Mesendoderm (in vitro differentiated cells): ENCODE measurements at regions not wholly inside any gene's neighbourhood (a gene's known extent, or its start where the extent isn't known, plus 50 kb on each side); places are given as distances from the start of the nearest gene placed in this dataset.

ENCODE experiments used
- DNase-seq: peaks from one replicate; pipeline ENCODE4 v3.0.0; 2013
- H2AK5ac ChIP-seq: 2 replicates; pipeline ENCODE4 v1.6.1; 2013; ENCODE audit warnings: low read length, inconsistent platforms
- H2BK120ac ChIP-seq: 2 replicates; pipeline ENCODE4 v1.6.1; 2013; ENCODE audit warnings: low read depth, mild to moderate bottlenecking, low read length, moderate library complexity, mixed read lengths
- H2BK15ac ChIP-seq: replicated peaks from 2 replicates; pipeline ENCODE4 v1.6.1; 2013; ENCODE audit warnings: low read depth, mild to moderate bottlenecking, moderate library complexity
- H2BK5ac ChIP-seq: 2 replicates; pipeline ENCODE4 v1.6.1; 2013; ENCODE audit warnings: low read length, inconsistent platforms
- H3K18ac ChIP-seq: 2 replicates; pipeline ENCODE4 v1.6.1; 2013; ENCODE audit warnings: mild to moderate bottlenecking, low read length, mixed read lengths
- H3K23ac ChIP-seq: one replicate; pipeline ENCODE4 v1.6.1; 2013; ENCODE audit warnings: low read length
- H3K27ac ChIP-seq: 2 replicates; pipeline ENCODE4 v1.5.1; 2013; ENCODE audit warnings: low read depth, mild to moderate bottlenecking, inconsistent platforms, low read length, moderate library complexity
- H3K27me3 ChIP-seq: 2 replicates; pipeline ENCODE4 v1.6.1; 2013; ENCODE audit warnings: low read length, control low read depth, mild to moderate bottlenecking, inconsistent platforms; ENCODE audit not compliant: insufficient read depth, poor library complexity
- H3K36me3 ChIP-seq: 2 replicates; pipeline ENCODE4 v1.6.1; 2013; ENCODE audit warnings: low read length, inconsistent platforms; ENCODE audit not compliant: control insufficient read depth, insufficient read depth
- H3K4ac ChIP-seq: one replicate; pipeline ENCODE4 v1.6.1; 2013; ENCODE audit warnings: low read depth, mild to moderate bottlenecking, low read length, moderate library complexity
- H3K4me1 ChIP-seq: 2 replicates; pipeline ENCODE4 v1.6.1; 2013; ENCODE audit warnings: low read depth, low read length, inconsistent platforms; ENCODE audit not compliant: control insufficient read depth
- H3K4me2 ChIP-seq: 2 replicates; pipeline ENCODE4 v1.6.1; 2013; ENCODE audit warnings: low read length
- H3K4me3 ChIP-seq: 2 replicates; pipeline ENCODE4 v1.5.1; 2013; ENCODE audit warnings: mild to moderate bottlenecking, low read length
- H3K56ac ChIP-seq: one replicate; pipeline ENCODE4 v1.6.1; 2013; ENCODE audit warnings: low read length
- H3K79me1 ChIP-seq: 2 replicates; pipeline ENCODE4 v1.6.1; 2013; ENCODE audit warnings: low read length, inconsistent platforms
- H3K79me2 ChIP-seq: 2 replicates; pipeline ENCODE4 v1.6.1; 2013; ENCODE audit warnings: mild to moderate bottlenecking, low read length; ENCODE audit not compliant: control insufficient read depth, insufficient read depth
- H3K9ac ChIP-seq: 2 replicates; pipeline ENCODE4 v1.6.1; 2013; ENCODE audit warnings: low read length, inconsistent platforms
- H4K5ac ChIP-seq: one replicate; pipeline ENCODE4 v1.6.1; 2013; ENCODE audit warnings: low read length
- H4K8ac ChIP-seq: one replicate; pipeline ENCODE4 v1.6.1; 2013; ENCODE audit warnings: low read depth, mild to moderate bottlenecking, control low read depth, low read length, moderate library complexity
- WGBS: extraction: QIAGEN DNeasy Blood & Tissue Kit; methylation state at CpG from one replicate; pipeline ENCODE4 v1.1.7; 2013; ENCODE audit warnings: low lambda C conversion rate, missing lambda C conversion rate; ENCODE audit not compliant: insufficient coverage; ENCODE audit errors: extremely low coverage; 5-methylcytosine and 5-hydroxymethylcytosine counted together

GRCh38 chr21:16956824-16957223 is 556.0 kb upstream of the CXADR start:
- Histone ChIP-seq H2BK120ac (no peak overlapping the region), H3K36me3 (no peaks in the 10 kb centered on the region), H2BK15ac (no peak overlapping the region), H3K4me2 (no peak overlapping the region), H2BK5ac (no peak overlapping the region), H3K56ac (no peak overlapping the region), H3K23ac (no peak overlapping the region), H3K4me3 (no peak overlapping the region), H3K18ac (no peak overlapping the region), H4K8ac (no peak overlapping the region), H2AK5ac (no peak overlapping the region), H3K4me1 (no peaks in the 10 kb centered on the region), H3K27me3 (no peaks in the 10 kb centered on the region), H3K79me1 (no peaks in the 10 kb centered on the region), H3K27ac (no peak overlapping the region), H3K79me2 (no peaks in the 10 kb centered on the region), H4K5ac (no peak overlapping the region), H3K9ac (no peak overlapping the region), H3K4ac (no peak overlapping the region)
- DNase-seq, result no peak

DNA sequence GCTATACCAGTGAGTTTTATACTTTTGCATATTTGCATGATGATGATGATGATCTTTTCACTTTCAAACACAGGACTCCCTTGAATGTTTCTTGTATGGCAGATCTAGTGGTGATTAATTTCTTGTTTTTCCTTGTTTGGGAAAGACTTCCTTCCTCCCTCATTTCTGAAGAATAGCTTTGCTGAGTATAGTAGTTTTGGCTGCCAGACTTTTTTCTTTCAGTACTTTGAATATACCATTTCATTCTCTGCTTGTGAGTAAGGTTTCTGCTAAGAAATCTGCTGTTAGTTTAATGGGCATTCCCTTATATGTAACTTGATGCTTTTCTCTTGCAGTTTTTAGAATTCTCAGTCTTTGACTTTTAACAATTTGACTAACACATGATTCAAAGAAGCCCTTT is 547.4 kb upstream of the CXADR start:
- Histone ChIP-seq H3K4me3 (no peak overlapping the region), H2BK15ac (no peak overlapping the region), H3K27me3 (no peaks in the 10 kb centered on the region), H3K79me1 (no peaks in the 10 kb centered on the region), H3K23ac (no peak overlapping the region), H3K79me2 (no peaks in the 10 kb centered on the region), H2BK120ac (no peak overlapping the region), H2BK5ac (no peak overlapping the region), H3K4me2 (no peak overlapping the region), H3K36me3 (no peaks in the 10 kb centered on the region), H3K4me1 (no peaks in the 10 kb centered on the region), H3K27ac (no peak overlapping the region), H3K4ac (no peak overlapping the region), H3K18ac (no peak overlapping the region), H4K8ac (no peak overlapping the region), H3K56ac (no peak overlapping the region), H3K9ac (no peak overlapping the region), H4K5ac (no peak overlapping the region), H2AK5ac (no peak overlapping the region)
- no peak for DNase-seq

DNA sequence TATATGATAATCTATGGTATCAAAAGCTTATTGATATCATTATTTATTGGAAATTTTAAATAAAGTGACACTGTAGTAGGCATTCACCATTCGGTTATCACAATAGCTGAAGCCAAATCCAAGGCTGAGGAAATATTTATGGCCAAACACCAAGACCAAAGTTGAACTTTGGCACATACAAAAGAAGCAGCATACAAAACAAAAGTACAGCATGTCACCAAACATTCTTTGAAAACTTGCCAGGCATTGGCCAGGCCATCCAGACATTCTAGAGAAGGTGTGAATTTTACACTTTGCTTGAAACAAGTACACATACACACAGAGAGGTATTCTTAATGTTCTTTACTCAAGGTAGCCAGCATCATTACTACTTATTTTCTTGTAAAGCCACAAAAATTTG is 544.4 kb upstream of the CXADR start:
- H3K27ac ChIP-seq, result no peak overlapping the region
- no peak overlapping the region for H2AK5ac ChIP-seq
- WGBS, result no CpG with 5 or more reads among the region's 1 CpG
- no peak overlapping the region for H2BK120ac ChIP-seq
- H3K79me2 ChIP-seq, result no peaks in the 10 kb centered on the region
- H3K56ac ChIP-seq, result no peak overlapping the region
- H4K8ac ChIP-seq, result no peak overlapping the region
- H2BK15ac ChIP-seq, result no peak overlapping the region
- H3K18ac ChIP-seq, result no peak overlapping the region
- no peak overlapping the region for H3K4me3 ChIP-seq
- H4K5ac ChIP-seq, result no peak overlapping the region
- H3K4ac ChIP-seq, result no peak overlapping the region
- DNase-seq, result no peak
- H3K4me2 ChIP-seq, result no peak overlapping the region
- H3K27me3 ChIP-seq, result no peaks in the 10 kb centered on the region
- H3K4me1 ChIP-seq, result no peaks in the 10 kb centered on the region
- no peak overlapping the region for H3K23ac ChIP-seq
- H3K79me1 ChIP-seq, result no peaks in the 10 kb centered on the region
- H3K36me3 ChIP-seq, result no peaks in the 10 kb centered on the region
- no peak overlapping the region for H2BK5ac ChIP-seq
- H3K9ac ChIP-seq, result no peak overlapping the region

DNA sequence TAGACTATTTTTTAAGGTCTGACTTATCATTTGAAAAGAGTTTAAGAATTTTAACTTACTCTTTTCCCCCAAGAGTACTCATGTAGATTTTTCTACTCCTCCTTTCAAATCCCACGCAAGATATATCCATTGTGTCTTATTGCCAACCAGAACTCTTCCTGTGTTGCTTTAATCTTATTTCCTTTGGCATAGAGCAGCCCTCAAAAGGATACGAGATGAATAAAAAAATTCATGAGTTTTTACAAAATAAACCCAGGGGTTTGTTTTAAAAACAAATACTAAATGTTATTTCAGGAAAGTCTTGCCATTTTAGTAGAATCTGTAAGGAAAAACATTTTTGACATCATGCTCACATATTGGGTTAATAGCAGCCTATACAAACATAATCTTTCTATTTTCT is 543.2 kb upstream of the CXADR start:
- Histone ChIP-seq H2BK15ac (no peak overlapping the region), H4K8ac (no peak overlapping the region), H2BK120ac (no peak overlapping the region), H3K23ac (no peak overlapping the region), H3K56ac (no peak overlapping the region), H2AK5ac (no peak overlapping the region), H3K79me1 (no peaks in the 10 kb centered on the region), H3K18ac (no peak overlapping the region), H3K27ac (no peak overlapping the region), H3K79me2 (no peaks in the 10 kb centered on the region), H3K27me3 (no peaks in the 10 kb centered on the region), H4K5ac (no peak overlapping the region), H3K4me2 (no peak overlapping the region), H3K9ac (no peak overlapping the region), H3K4me3 (no peak overlapping the region), H3K4ac (no peak overlapping the region), H3K36me3 (no peaks in the 10 kb centered on the region), H3K4me1 (no peaks in the 10 kb centered on the region), H2BK5ac (no peak overlapping the region)
- DNase-seq, result no peak
- WGBS, result no CpG with 5 or more reads among the region's 2 CpGs

DNA sequence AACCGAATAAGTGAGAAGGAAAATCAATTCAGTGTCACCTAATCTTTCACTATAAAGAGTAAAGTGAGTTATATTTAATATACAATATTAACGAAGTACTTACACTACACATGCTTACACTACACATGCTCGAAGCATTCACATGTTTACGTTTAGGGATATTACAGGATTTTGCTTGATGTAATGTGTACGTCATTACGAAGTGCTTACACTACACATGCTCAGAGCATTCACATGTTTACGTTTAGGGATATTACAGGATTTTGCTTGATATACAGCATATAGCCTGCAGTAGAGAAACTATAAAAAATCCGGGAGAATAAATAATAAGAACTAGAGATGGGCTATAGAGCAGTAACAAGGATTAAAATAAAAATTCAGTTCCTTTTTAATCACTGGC is 538.8 kb upstream of the CXADR start:
- no peaks in the 10 kb centered on the region for H3K79me1 ChIP-seq

GRCh38 chr21:16976193-16976592 is 536.6 kb upstream of the CXADR start:
- Histone ChIP-seq H2BK120ac (no peak overlapping the region), H3K56ac (no peak overlapping the region), H3K27ac (no peak overlapping the region), H3K18ac (no peak overlapping the region), H3K4me2 (no peak overlapping the region), H3K9ac (no peak overlapping the region), H3K4me3 (no peak overlapping the region), H2BK15ac (no peak overlapping the region), H3K79me1 (no peaks in the 10 kb centered on the region), H3K36me3 (no peaks in the 10 kb centered on the region), H4K8ac (no peak overlapping the region), H3K27me3 (no peaks in the 10 kb centered on the region), H3K23ac (no peak overlapping the region), H3K4me1 (no peaks in the 10 kb centered on the region), H3K4ac (no peak overlapping the region), H4K5ac (no peak overlapping the region), H2AK5ac (no peak overlapping the region), H3K79me2 (no peaks in the 10 kb centered on the region), H2BK5ac (no peak overlapping the region)
- WGBS, result no CpG with 5 or more reads among the region's 2 CpGs
- DNase-seq, result no peak

More for the DNA sequence above, 538.8 kb upstream of the CXADR start:
- H3K36me3 ChIP-seq, result no peaks in the 10 kb centered on the region
- no peaks in the 10 kb centered on the region for H3K4me1 ChIP-seq
- no peak overlapping the region for H3K9ac ChIP-seq
- H4K5ac ChIP-seq, result no peak overlapping the region
- H3K4me3 ChIP-seq, result no peak overlapping the region
- H3K4ac ChIP-seq, result no peak overlapping the region
- H3K23ac ChIP-seq, result no peak overlapping the region
- H2BK120ac ChIP-seq, result no peak overlapping the region
- H2AK5ac ChIP-seq, result no peak overlapping the region
- H3K79me2 ChIP-seq, result no peaks in the 10 kb centered on the region
- no peak overlapping the region for H2BK5ac ChIP-seq
- no peak overlapping the region for H3K56ac ChIP-seq
- WGBS, result no CpG with 5 or more reads among the region's 8 CpGs
- DNase-seq, result no peak
- H3K4me2 ChIP-seq, result no peak overlapping the region
- H3K27ac ChIP-seq, result no peak overlapping the region
- no peak overlapping the region for H3K18ac ChIP-seq
- H3K27me3 ChIP-seq, result no peaks in the 10 kb centered on the region
- no peak overlapping the region for H2BK15ac ChIP-seq
- H4K8ac ChIP-seq, result no peak overlapping the region
